IMR-90 (cell line): ENCODE measurements at regions not wholly inside any gene's neighbourhood (a gene's known extent, or its start where the extent isn't known, plus 50 kb on each side); places are given as distances from the start of the nearest gene placed in this dataset.

ENCODE experiments used
- ATAC-seq: fragments of 200-7000 bp; cut with Tn5 transposase; 2 replicates; pipeline ENCODE4 v1.9.1; 2020; ENCODE audit warnings: low read depth, mild to moderate bottlenecking, moderate library complexity
- BruUV-seq: library from RNA; stranded (reverse); fragments of 400-500 nt; replicated peaks from 2 replicates; lab custom pipeline; 2021; lab: Mats Ljungman, UMichigan
- CTCF ChIA-PET: fragments of 300-600 bp; formaldehyde crosslinking; extraction: SDS; loops from one replicate; lab custom pipeline; 2021; ENCODE audit warnings: antibody characterized with exemption; lab: Yijun Ruan, JAX
- POLR2A ChIA-PET: fragments of 300-600 bp; sonication (Branson Sonifier 250); formaldehyde crosslinking; loops from one replicate; lab custom pipeline; 2022; ENCODE audit warnings: antibody characterized with exemption; ENCODE audit not compliant: unreplicated experiment; lab: Charles Lee
- DNase-seq: peaks from one replicate; pipeline ENCODE4 v3.0.0; 2013
- H2AFZ ChIP-seq: replicated peaks from 2 replicates; pipeline ENCODE3; 2013; ENCODE audit warnings: low read length, mild to moderate bottlenecking; ENCODE audit not compliant: poor library complexity
- H2AK5ac ChIP-seq: 2 replicates; pipeline ENCODE4 v1.6.1; 2013; ENCODE audit warnings: low read depth, low read length, inconsistent platforms
- H2AK9ac ChIP-seq: replicated peaks from 2 replicates; pipeline ENCODE3; 2013; ENCODE audit warnings: mild to moderate bottlenecking, low read depth, low read length, moderate library complexity; ENCODE audit not compliant: poor library complexity
- H2BK120ac ChIP-seq: 2 replicates; pipeline ENCODE4 v1.6.1; 2013; ENCODE audit warnings: low read depth, low read length, inconsistent platforms
- H2BK15ac ChIP-seq: 3 replicates; pipeline ENCODE4 v1.6.1; 2013; ENCODE audit warnings: low read depth, low read length, inconsistent platforms
- H2BK20ac ChIP-seq: 2 replicates; pipeline ENCODE4 v1.6.1; 2013; ENCODE audit warnings: low read depth, mild to moderate bottlenecking, inconsistent platforms, low read length, moderate library complexity
- H2BK5ac ChIP-seq: 2 replicates; pipeline ENCODE4 v1.6.1; 2013; ENCODE audit warnings: mild to moderate bottlenecking, low read depth, low read length, inconsistent platforms; ENCODE audit not compliant: poor library complexity, severe bottlenecking
- H3K14ac ChIP-seq: replicated peaks from 2 replicates; pipeline ENCODE4 v1.6.1; 2013; ENCODE audit warnings: low read depth, low read length, inconsistent platforms
- H3K18ac ChIP-seq: 2 replicates; pipeline ENCODE4 v1.6.1; 2013; ENCODE audit warnings: low read depth, low read length, control low read depth
- H3K23ac ChIP-seq: 2 replicates; pipeline ENCODE4 v1.6.1; 2013; ENCODE audit warnings: low read depth, low read length, inconsistent platforms
- H3K27ac ChIP-seq: 2 replicates; pipeline ENCODE4 v1.5.1; 2013; ENCODE audit warnings: mild to moderate bottlenecking, control low read depth, low read length; ENCODE audit not compliant: insufficient read depth
- H3K27me3 ChIP-seq: 2 replicates; pipeline ENCODE4 v1.6.1; 2013; ENCODE audit warnings: low read length; ENCODE audit not compliant: control insufficient read depth, insufficient read depth
- H3K36me3 ChIP-seq: 2 replicates; pipeline ENCODE4 v1.6.1; 2013; ENCODE audit warnings: low read length, mixed read lengths; ENCODE audit not compliant: control insufficient read depth, insufficient read depth
- H3K4ac ChIP-seq: 2 replicates; pipeline ENCODE4 v1.6.1; 2013; ENCODE audit warnings: low read depth, low read length, inconsistent platforms
- H3K4me1 ChIP-seq: 2 replicates; pipeline ENCODE4 v1.6.1; 2013; ENCODE audit warnings: low read length, mixed read lengths; ENCODE audit not compliant: control insufficient read depth, insufficient read depth
- H3K4me2 ChIP-seq: 2 replicates; pipeline ENCODE4 v1.6.1; 2013; ENCODE audit warnings: low read depth, mild to moderate bottlenecking, control low read depth, low read length, moderate library complexity
- H3K4me3 ChIP-seq: 2 replicates; pipeline ENCODE4 v1.5.1; 2013; ENCODE audit warnings: low read depth, mild to moderate bottlenecking, control low read depth, low read length, moderate library complexity; ENCODE audit not compliant: insufficient read depth
- H3K56ac ChIP-seq: 2 replicates; pipeline ENCODE4 v1.6.1; 2013; ENCODE audit warnings: low read length, inconsistent platforms; ENCODE audit not compliant: insufficient read depth; ENCODE audit errors: extremely low read depth
- H3K79me1 ChIP-seq, 2 experiments: 2 replicates each; pipeline ENCODE4 v1.6.1; 2013; ENCODE audit warnings: low read length in 2 of 2, inconsistent platforms in 1 of 2, low read depth in 1 of 2
- H3K9ac ChIP-seq: 2 replicates; pipeline ENCODE4 v1.6.1; 2013; ENCODE audit warnings: low read depth, low read length, control low read depth
- H3K9me1 ChIP-seq: 2 replicates; pipeline ENCODE4 v1.6.1; 2013; ENCODE audit warnings: low read length, inconsistent platforms; ENCODE audit not compliant: insufficient read depth
- H3K9me3 ChIP-seq: 2 replicates; pipeline ENCODE4 v1.6.1; 2013; ENCODE audit warnings: low read length; ENCODE audit not compliant: control insufficient read depth, insufficient read depth
- H4K20me1 ChIP-seq: 2 replicates; pipeline ENCODE4 v1.6.1; 2013; ENCODE audit warnings: low read length, inconsistent platforms; ENCODE audit not compliant: insufficient read depth
- H4K5ac ChIP-seq: 2 replicates; pipeline ENCODE4 v1.6.1; 2013; ENCODE audit warnings: mild to moderate bottlenecking, low read depth, low read length, control low read depth
- H4K8ac ChIP-seq, 2 experiments: 2 replicates each; pipeline ENCODE4 v1.6.1; 2013; ENCODE audit warnings: low read depth in 2 of 2, low read length in 2 of 2, control low read depth in 1 of 2, inconsistent platforms in 1 of 2
- H4K91ac ChIP-seq: 2 replicates; pipeline ENCODE4 v1.6.1; 2013; ENCODE audit warnings: low read depth, low read length, inconsistent platforms; ENCODE audit not compliant: insufficient read depth
- BHLHE40 ChIP-seq: fragments of 150-350 bp; IDR thresholded peaks from 2 replicates; pipeline ENCODE4 v1.6.1; 2016; ENCODE audit warnings: mild to moderate bottlenecking, low read depth, low read length
- CEBPB ChIP-seq: IDR thresholded peaks from 2 replicates; pipeline ENCODE4 v1.6.1; 2012; ENCODE audit warnings: low read depth, low read length, improper control_type of control experiment
- CHD1 ChIP-seq: IDR thresholded peaks from 2 replicates; pipeline ENCODE4 v1.6.1; 2012; ENCODE audit warnings: low read depth, low read length, improper control_type of control experiment
- CTCF ChIP-seq: conservative IDR thresholded peaks from 2 replicates; pipeline ENCODE4 v1.5.1; 2012; ENCODE audit warnings: mild to moderate bottlenecking, low read depth, low read length, improper control_type of control experiment
- FOS ChIP-seq: fragments of 150-350 bp; IDR thresholded peaks from 2 replicates; pipeline ENCODE4 v1.6.1; 2016; ENCODE audit warnings: low read depth, low read length
- MAFK ChIP-seq: IDR thresholded peaks from 2 replicates; pipeline ENCODE4 v1.6.1; 2012; ENCODE audit warnings: low read depth, low read length, improper control_type of control experiment
- MAZ ChIP-seq: IDR thresholded peaks from 2 replicates; pipeline ENCODE4 v1.6.1; 2012; ENCODE audit warnings: low read depth, mild to moderate bottlenecking, low read length, improper control_type of control experiment, moderate library complexity, borderline replicate concordance
- MXI1 ChIP-seq: IDR thresholded peaks from 2 replicates; pipeline ENCODE4 v1.6.1; 2012; ENCODE audit warnings: low read depth, mild to moderate bottlenecking, low read length, moderate library complexity, borderline replicate concordance
- NFE2L2 ChIP-seq: fragments of 150-350 bp; IDR thresholded peaks from 2 replicates; pipeline ENCODE4 v1.6.1; 2016; ENCODE audit warnings: low read depth, mild to moderate bottlenecking, low read length
- POLR2A ChIP-seq: IDR thresholded peaks from 2 replicates; pipeline ENCODE4 v1.6.1; 2012; ENCODE audit warnings: mild to moderate bottlenecking, low read depth, low read length
- RAD21 ChIP-seq: IDR thresholded peaks from 2 replicates; pipeline ENCODE4 v1.6.1; 2012; ENCODE audit warnings: low read length, improper control_type of control experiment
- RCOR1 ChIP-seq: IDR thresholded peaks from 2 replicates; pipeline ENCODE4 v1.6.1; 2012; ENCODE audit warnings: mild to moderate bottlenecking, low read length, improper control_type of control experiment; ENCODE audit not compliant: insufficient replicate concordance
- RFX5 ChIP-seq: IDR thresholded peaks from 2 replicates; pipeline ENCODE4 v1.8.0; 2012; ENCODE audit warnings: low read depth, mild to moderate bottlenecking, low read length, moderate library complexity
- SMC3 ChIP-seq: fragments of 150-350 bp; IDR thresholded peaks from 2 replicates; pipeline ENCODE4 v1.6.1; 2016; ENCODE audit warnings: low read depth, mild to moderate bottlenecking, antibody characterized with exemption, low read length, moderate library complexity
- USF2 ChIP-seq: fragments of 150-350 bp; IDR thresholded peaks from 2 replicates; pipeline ENCODE4 v1.6.1; 2017; ENCODE audit warnings: mild to moderate bottlenecking, antibody characterized with exemption, low read length, low read depth
- dilution Hi-C: fragments of 300-500 bp; cut with HindIII; formaldehyde crosslinking; loops from one replicate; pipeline ENCODE4 v1.14.3; 2018; ENCODE audit warnings: low sequenced_read_pairs; ENCODE audit not compliant: unreplicated experiment
- in situ Hi-C: fragments of 300-500 bp; cut with MboI; formaldehyde crosslinking; loops from 3 replicates; pipeline ENCODE4 v1.14.3; 2019; ENCODE audit warnings: low sequenced_read_pairs, inconsistent platforms, mixed read lengths
- intact Hi-C: fragments of 100-400 bp; cut with micrococcal nuclease; formaldehyde crosslinking; loops from 2 replicates; pipeline ENCODE4 v1.10.0; 2022
- TF ChIP-seq, protein P1 (sequence below): fragments of 150-350 bp; IDR thresholded peaks from 2 replicates; pipeline ENCODE4 v1.6.1; 2016; ENCODE audit warnings: low read depth, mild to moderate bottlenecking, low read length, moderate library complexity, borderline replicate concordance

DNA sequence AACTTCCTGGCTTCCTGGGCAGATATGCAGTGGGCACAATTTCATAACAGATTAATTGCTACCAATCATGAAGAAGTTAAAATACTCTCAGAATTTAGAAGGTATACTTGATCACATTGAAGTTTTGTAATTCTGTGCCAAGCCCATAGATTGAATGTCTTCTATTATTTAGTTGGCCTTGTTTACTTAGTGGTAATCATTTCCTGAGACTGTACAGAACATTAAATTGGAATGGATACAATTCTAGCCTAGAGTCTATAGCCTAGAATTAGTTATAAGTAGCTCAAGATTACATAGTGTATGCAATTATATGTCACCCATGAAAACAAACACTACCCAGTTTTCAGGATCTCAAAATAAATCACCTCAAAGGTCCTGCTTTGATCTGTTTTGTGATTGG lies 615.8 kb downstream of the XIRP2 start:
- CTCF ChIA-PET, result no interaction called here
- H4K5ac ChIP-seq, result no peak overlapping the region

More for the DNA sequence above, 615.8 kb downstream of the XIRP2 start:
- Histone ChIP-seq H3K56ac (no peak overlapping the region), H3K4me1 (no peaks in the 10 kb centered on the region), H2BK20ac (no peak overlapping the region), H3K27ac (no peak overlapping the region), H3K14ac (no peak overlapping the region), H4K91ac (no peak overlapping the region), H2AK5ac (no peak overlapping the region), H2AFZ (no peak overlapping the region), H4K20me1 (no peaks in the 10 kb centered on the region), H3K9me1 (no peaks in the 10 kb centered on the region), H3K36me3 (no peaks in the 10 kb centered on the region), H3K9me3 (no peaks in the 10 kb centered on the region), H2BK5ac (no peak overlapping the region), H4K8ac (no peak overlapping the region), H2BK15ac (no peak overlapping the region), H3K4me3 (no peak overlapping the region), H3K27me3 (no peaks in the 10 kb centered on the region), H3K4me2 (no peak overlapping the region), H3K79me1 (no peaks in the 10 kb centered on the region), H2AK9ac (no peak overlapping the region), H3K18ac (no peak overlapping the region), H3K4ac (no peak overlapping the region), H3K23ac (no peak overlapping the region), H2BK120ac (no peak overlapping the region), H3K9ac (no peak overlapping the region)
- dilution Hi-C loops, result no loop called here
- ATAC-seq (no peak), DNase-seq (no peak)
- TF ChIP-seq, protein P1, sequence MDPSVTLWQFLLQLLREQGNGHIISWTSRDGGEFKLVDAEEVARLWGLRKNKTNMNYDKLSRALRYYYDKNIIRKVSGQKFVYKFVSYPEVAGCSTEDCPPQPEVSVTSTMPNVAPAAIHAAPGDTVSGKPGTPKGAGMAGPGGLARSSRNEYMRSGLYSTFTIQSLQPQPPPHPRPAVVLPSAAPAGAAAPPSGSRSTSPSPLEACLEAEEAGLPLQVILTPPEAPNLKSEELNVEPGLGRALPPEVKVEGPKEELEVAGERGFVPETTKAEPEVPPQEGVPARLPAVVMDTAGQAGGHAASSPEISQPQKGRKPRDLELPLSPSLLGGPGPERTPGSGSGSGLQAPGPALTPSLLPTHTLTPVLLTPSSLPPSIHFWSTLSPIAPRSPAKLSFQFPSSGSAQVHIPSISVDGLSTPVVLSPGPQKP, result no peak
- no peak for TF ChIP-seq RFX5
- TF ChIP-seq USF2, result no peak
- no peak for TF ChIP-seq POLR2A
- TF ChIP-seq CTCF, result no peak
- no peak for TF ChIP-seq MXI1
- no peak for TF ChIP-seq RCOR1
- TF ChIP-seq MAZ, result no peak
- TF ChIP-seq NFE2L2, result no peak
- TF ChIP-seq BHLHE40, result no peak
- no peak for TF ChIP-seq RAD21
- no peak for TF ChIP-seq FOS
- TF ChIP-seq SMC3, result no peak
- no peak for TF ChIP-seq CEBPB
- TF ChIP-seq CHD1, result no peak
- no peak for TF ChIP-seq MAFK
- intact Hi-C loops, result no loop called here
- no TSS peak for BruUV-seq
- POLR2A ChIA-PET, result no interaction called here
- in situ Hi-C loops, result no loop called here
